G401.6 (cell line): ENCODE measurements at regions not wholly inside any gene's neighbourhood (a gene's known extent, or its start where the extent isn't known, plus 50 kb on each side); places are given as distances from the start of the nearest gene placed in this dataset.
"Not testable (repeated sequence)": the region's sequence is repeated elsewhere in the genome, so short reads cannot be mapped to it uniquely, and the experiment has no call there.

Source experiments
- FAIRE-seq: peaks from 2 replicates; lab custom pipeline; 2012; peaks lifted over from hg19 to GRCh38; lab: Jason Lieb, UNC

- FAIRE-seq: no peak
Measured at GRCh38 chr20:47960277-47960676, 175.0 kb upstream of the SULF2 start.

GRCh38 chr20:47957989-47958801, 172.9 kb upstream of the SULF2 start:
- FAIRE-seq: not testable (repeated sequence)

DNA sequence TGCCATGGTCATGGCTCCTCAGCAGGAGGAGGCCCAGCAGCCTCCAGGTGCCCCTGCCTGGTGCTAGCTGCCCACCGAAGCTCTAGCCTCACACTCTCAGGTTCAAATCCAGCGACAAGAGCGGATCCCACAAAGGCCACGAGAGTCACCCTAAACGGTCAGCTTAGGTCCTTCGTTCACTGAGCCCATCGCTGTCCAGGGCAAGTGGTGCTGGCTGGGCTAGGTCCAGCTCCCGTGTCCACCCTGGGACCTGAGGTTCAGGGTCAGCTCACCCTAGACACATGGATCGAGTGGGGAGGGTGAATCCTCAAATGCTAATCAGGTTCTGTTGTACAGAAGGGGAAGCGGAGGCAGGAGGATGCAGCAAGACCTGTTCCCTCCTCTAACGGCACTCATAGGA, 171.9 kb upstream of the SULF2 start:
- no peak for FAIRE-seq

GRCh38 chr20:47956268-47956995, 171.2 kb upstream of the SULF2 start:
- FAIRE-seq: no peak

DNA sequence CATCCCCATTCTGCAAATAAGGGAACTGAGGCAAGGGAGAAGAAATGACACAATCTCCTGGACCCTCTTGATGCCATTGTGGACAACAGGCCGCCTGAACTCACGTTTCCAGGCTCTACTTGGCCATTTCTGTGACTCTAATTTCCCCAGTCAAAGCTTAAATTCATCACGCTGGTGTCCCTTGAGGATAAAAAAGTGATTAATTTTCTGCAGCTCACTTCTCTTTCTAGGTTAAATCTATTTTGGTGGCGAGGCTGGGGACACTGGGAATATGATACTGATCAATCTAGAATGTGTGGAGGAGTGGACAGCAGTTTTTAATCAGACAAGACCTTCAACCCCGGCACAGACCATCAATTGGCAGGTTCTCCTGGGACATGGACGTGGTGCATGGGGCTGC, 168.2 kb upstream of the SULF2 start:
- FAIRE-seq: no peak

DNA sequence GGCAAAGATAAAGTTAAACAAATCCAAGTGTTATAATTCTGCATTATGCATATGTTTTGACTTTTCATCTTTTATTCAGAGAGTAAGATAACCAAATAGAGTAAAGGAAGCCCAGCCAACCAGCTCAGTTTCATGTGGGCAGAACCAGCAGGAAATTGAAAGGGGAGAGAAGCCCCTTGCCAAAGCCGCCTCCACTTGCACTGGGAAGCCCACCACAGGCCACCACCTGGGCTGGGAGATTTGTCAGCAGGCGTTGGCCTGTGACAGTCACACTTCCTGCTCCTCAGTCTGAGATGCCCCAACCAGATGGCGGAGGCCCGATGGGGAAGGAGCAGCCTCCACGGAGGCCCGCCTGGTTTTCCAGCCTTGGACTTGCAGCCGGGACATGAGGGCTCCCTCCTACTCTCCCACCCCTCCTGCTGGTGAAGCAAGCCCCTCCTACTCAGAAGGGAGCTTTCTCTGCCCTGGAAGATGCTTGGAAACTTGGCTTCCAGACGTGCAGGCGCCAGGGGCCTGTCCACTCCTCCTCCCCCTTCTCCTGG, 166.8 kb upstream of the SULF2 start:
- FAIRE-seq: no peak

GRCh38 chr20:47951521-47951971, 166.3 kb upstream of the SULF2 start:
- FAIRE-seq: no peak

GRCh38 chr20:47950913-47951283, 165.6 kb upstream of the SULF2 start:
- no peak for FAIRE-seq

GRCh38 chr20:47950124-47950912, 165.0 kb upstream of the SULF2 start:
- no peak for FAIRE-seq

GRCh38 chr20:47949230-47949629, 163.9 kb upstream of the SULF2 start:
- FAIRE-seq: no peak

DNA sequence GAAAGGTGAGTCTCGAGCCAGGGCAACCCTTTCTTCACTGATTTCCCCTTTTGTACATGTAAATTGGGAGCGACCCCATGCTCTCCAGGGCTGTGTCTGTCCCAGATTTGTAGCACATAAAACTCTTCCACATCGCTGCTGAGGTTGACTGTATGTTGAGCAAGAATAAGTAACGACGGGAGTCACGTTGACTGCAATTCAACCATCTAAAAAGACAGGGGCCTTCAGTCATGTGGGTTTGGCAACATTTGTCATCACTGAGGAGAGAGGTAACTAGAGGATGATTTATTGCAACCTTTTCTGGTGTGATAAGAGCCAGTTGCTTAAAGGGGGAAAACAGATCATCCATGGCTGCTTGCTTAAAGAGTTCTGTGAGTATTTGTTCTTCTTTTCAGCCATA, 159.4 kb upstream of the SULF2 start:
- no peak for FAIRE-seq

GRCh38 chr20:47941869-47942268, 156.6 kb upstream of the SULF2 start:
- no peak for FAIRE-seq

DNA sequence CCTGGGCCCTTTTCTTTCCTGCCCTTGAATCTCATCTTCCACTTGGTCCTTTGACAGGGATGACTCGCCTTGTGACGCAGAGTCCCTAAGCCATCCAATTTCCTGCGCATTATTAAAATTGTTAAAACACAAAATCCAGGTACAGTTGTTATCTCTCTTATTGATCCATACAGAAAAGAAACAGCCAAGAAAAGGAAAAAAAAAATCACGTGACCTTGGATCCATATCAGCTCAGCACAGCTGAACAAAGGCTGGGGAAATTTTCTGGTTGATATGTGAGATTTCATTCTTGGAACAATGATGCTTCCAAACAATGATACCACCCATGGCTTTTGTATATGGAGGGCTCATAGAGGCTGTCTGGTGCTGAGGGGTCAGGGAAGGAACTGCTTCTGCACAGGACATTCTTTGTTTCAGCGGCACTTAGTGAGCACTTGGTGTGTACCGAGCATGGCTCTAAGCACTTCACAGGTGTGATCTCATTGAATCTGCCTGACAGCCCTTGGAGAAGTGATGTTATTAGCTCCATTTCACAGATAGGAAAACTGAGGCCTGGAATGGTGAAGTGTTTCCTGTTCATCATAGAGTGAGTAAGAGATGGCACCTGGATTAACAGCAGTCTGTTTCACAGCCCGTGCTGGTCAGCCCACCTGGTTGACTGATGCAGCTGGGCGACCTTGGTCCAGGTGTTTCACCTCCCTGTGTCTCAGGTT, 155.0 kb upstream of the SULF2 start:
- no peak for FAIRE-seq

GRCh38 chr20:47936612-47937011, 151.3 kb upstream of the SULF2 start:
- FAIRE-seq: no peak

DNA sequence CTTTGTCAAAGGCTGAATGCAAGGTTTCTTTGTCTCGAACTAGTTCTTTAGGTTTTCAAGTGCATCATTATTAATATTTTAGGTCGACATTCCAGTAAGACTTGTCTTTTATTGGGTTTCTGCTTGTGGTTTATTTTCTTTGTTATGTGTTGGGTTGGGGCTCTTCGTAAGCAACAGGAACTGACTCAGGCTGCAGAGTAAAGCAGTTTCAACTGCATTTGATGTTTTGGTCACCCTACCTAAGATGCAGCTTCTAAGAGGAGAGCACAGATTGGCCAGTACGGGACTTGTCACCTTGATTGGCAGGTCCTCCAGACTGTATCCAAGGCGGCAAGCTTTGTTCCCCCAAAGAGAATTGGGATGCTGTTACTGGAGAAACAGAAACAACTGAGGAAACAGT, 149.5 kb upstream of the SULF2 start:
- no peak for FAIRE-seq

GRCh38 chr20:47931443-47931842, 146.2 kb upstream of the SULF2 start:
- no peak for FAIRE-seq

GRCh38 chr20:47931002-47931401, 145.7 kb upstream of the SULF2 start:
- no peak for FAIRE-seq

DNA sequence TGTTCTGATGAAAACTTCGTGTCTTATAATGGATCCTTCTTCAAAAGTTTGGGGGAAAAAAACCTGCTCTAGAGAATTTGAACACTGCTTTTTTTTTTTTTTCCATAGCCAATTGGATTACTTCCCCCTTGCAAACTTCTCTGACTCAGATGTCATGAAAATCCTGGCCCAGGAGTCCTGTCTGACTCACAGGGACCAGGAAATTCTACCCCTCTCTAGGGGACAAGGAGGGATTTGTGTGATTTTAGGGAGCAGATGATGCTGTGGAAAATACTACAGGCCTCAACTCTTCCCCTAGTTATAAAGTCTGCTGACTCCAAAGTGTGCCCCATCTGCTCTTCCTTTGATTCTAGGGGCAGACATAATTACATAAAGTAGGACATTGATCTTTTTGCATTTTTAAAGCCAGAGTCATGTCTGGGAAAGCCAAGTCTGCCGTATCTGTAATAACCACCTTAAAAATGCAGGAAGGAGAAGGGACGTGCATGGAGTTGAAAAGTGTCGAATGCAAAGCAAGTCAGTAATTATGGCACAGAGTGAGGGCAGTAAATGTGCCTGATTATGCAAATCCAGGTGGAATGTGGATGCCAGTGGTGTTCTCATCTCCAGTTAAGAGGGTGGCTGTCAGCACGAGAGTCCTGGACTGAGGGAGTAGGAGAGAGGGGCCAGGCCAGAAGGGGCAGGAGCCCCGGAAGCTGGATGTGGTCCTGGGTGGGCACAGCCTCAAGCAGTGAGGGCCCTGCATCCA, 144.3 kb upstream of the SULF2 start:
- no peak for FAIRE-seq

GRCh38 chr20:47927944-47928343, 142.7 kb upstream of the SULF2 start:
- no peak for FAIRE-seq

GRCh38 chr20:47927385-47927851, 142.1 kb upstream of the SULF2 start:
- FAIRE-seq: no peak

GRCh38 chr20:47926731-47927130, 141.4 kb upstream of the SULF2 start:
- no peak for FAIRE-seq
